H1 (cell line): ENCODE measurements at regions not wholly inside any gene's neighbourhood (a gene's known extent, or its start where the extent isn't known, plus 50 kb on each side); places are given as distances from the start of the nearest gene placed in this dataset.

ENCODE experiments used
- CEBPB ChIP-seq: IDR thresholded peaks from 2 replicates; pipeline ENCODE4 v1.6.1; 2012; ENCODE audit warnings: low read depth, low read length
- RFX5 ChIP-seq: IDR thresholded peaks from 2 replicates; pipeline ENCODE4 v1.6.1; 2011; ENCODE audit warnings: low read depth, low read length, improper control_type of control experiment, borderline replicate concordance
- TAF1 ChIP-seq: IDR thresholded peaks from 2 replicates; pipeline ENCODE4 v1.6.1; 2011; ENCODE audit warnings: mild to moderate bottlenecking, low read depth, low read length
- TCF12 ChIP-seq: IDR thresholded peaks from 2 replicates; pipeline ENCODE4 v1.6.1; 2011; ENCODE audit warnings: low read depth, mild to moderate bottlenecking, low read length

- no peak for TF ChIP-seq TAF1
- TF ChIP-seq TCF12, result no peak
- no peak for TF ChIP-seq RFX5
- TF ChIP-seq CEBPB, result no peak
Observed at GRCh38 chr1:5576673-5577065, 415.6 kb downstream of the NPHP4 start (continued).
